HepG2 (cell line): ENCODE measurements at regions not wholly inside any gene's neighbourhood (a gene's known extent, or its start where the extent isn't known, plus 50 kb on each side); places are given as distances from the start of the nearest gene placed in this dataset.

Experiments used
- AGO2 ChIP-seq: fragments of 200-400 bp; formaldehyde crosslinking; optimal IDR thresholded peaks from 2 replicates; pipeline ENCODE3; 2017; ENCODE audit warnings: mild to moderate bottlenecking, low read depth, low read length, moderate library complexity
- ARID2 ChIP-seq: sonication (generic); formaldehyde crosslinking; IDR thresholded peaks from 2 replicates; pipeline ENCODE4 v1.8.1; 2022; ENCODE audit warnings: mild to moderate bottlenecking, missing genetic modification reagents, borderline replicate concordance
- BRCA1 ChIP-seq: sonication (generic); formaldehyde crosslinking; IDR thresholded peaks from 2 replicates; pipeline ENCODE4 v1.4.0; 2020; ENCODE audit warnings: missing genetic modification reagents
- CENPT ChIP-seq: sonication (generic); formaldehyde crosslinking; IDR thresholded peaks from 2 replicates; pipeline ENCODE4 v1.8.0; 2022; ENCODE audit warnings: low read depth, mild to moderate bottlenecking, moderate library complexity, missing genetic modification reagents
- CHCHD3 ChIP-seq: sonication (generic); formaldehyde crosslinking; IDR thresholded peaks from 2 replicates; pipeline ENCODE4 v1.8.0; 2022; ENCODE audit warnings: mild to moderate bottlenecking, missing genetic modification reagents, moderate library complexity
- ELF4 ChIP-seq: sonication (generic); formaldehyde crosslinking; IDR thresholded peaks from 2 replicates; pipeline ENCODE4 v1.5.0; 2020; ENCODE audit warnings: missing genetic modification reagents, mild to moderate bottlenecking, moderate library complexity, borderline replicate concordance
- GFI1 ChIP-seq: sonication (generic); formaldehyde crosslinking; IDR thresholded peaks from 2 replicates; pipeline ENCODE4 v1.5.0; 2020; ENCODE audit warnings: missing genetic modification reagents, mild to moderate bottlenecking, borderline replicate concordance
- HOXA9 ChIP-seq: sonication (generic); formaldehyde crosslinking; IDR thresholded peaks from 2 replicates; pipeline ENCODE4 v1.8.1; 2022; ENCODE audit warnings: missing genetic modification reagents, mild to moderate bottlenecking, moderate library complexity, borderline replicate concordance
- MAF1 ChIP-seq: sonication (generic); formaldehyde crosslinking; IDR thresholded peaks from 2 replicates; pipeline ENCODE4 v1.5.0; 2020; ENCODE audit warnings: missing genetic modification reagents, borderline replicate concordance
- MLLT10 ChIP-seq: sonication (generic); formaldehyde crosslinking; IDR thresholded peaks from 2 replicates; pipeline ENCODE4 v1.4.0; 2020; ENCODE audit warnings: missing genetic modification reagents
- MXI1 ChIP-seq: IDR thresholded peaks from 3 replicates; pipeline ENCODE4 v1.6.1; 2012; ENCODE audit warnings: low read depth, low read length, inconsistent platforms, borderline replicate concordance
- NAIF1 ChIP-seq: sonication (generic); formaldehyde crosslinking; IDR thresholded peaks from 2 replicates; pipeline ENCODE4 v1.5.0; 2020; ENCODE audit warnings: mild to moderate bottlenecking, missing genetic modification reagents, borderline replicate concordance
- NCOA2 ChIP-seq: sonication (generic); formaldehyde crosslinking; IDR thresholded peaks from 2 replicates; pipeline ENCODE4 v1.8.0; 2022; ENCODE audit warnings: inconsistent platforms
- NONO ChIP-seq, 2 experiments: fragments of 450-650 bp in 1 of 2; sonication (generic) in 1 of 2; formaldehyde crosslinking in 1 of 2; IDR thresholded peaks in 1 of 2; conservative IDR thresholded peaks in 1 of 2; 2 replicates each; pipeline versions ENCODE4 v1.6.1 to v1.8.0; 2017 to 2022; ENCODE audit warnings: mild to moderate bottlenecking in 1 of 2, missing genetic modification reagents in 1 of 2, moderate library complexity in 1 of 2
- REXO4 ChIP-seq: sonication (generic); formaldehyde crosslinking; IDR thresholded peaks from 2 replicates; pipeline ENCODE4 v1.8.0; 2022; ENCODE audit warnings: missing genetic modification reagents, mild to moderate bottlenecking, borderline replicate concordance
- TEAD3 ChIP-seq: optimal IDR thresholded peaks from 2 replicates; pipeline ENCODE3; 2016; ENCODE audit warnings: borderline replicate concordance
- TEF ChIP-seq: sonication (generic); formaldehyde crosslinking; IDR thresholded peaks from 2 replicates; pipeline ENCODE4 v1.5.0; 2020; ENCODE audit warnings: missing genetic modification reagents
- ZBTB33 ChIP-seq: sonication (generic); formaldehyde crosslinking; IDR thresholded peaks from 2 replicates; pipeline ENCODE4 v1.4.0; 2020; ENCODE audit warnings: missing genetic modification reagents
- ZNF234 ChIP-seq: sonication (generic); formaldehyde crosslinking; conservative IDR thresholded peaks from 2 replicates; pipeline ENCODE4 v1.5.1; 2020; ENCODE audit warnings: mild to moderate bottlenecking, missing genetic modification reagents
- ZNF296 ChIP-seq: sonication (generic); formaldehyde crosslinking; conservative IDR thresholded peaks from 2 replicates; pipeline ENCODE4 v1.5.0; 2020; ENCODE audit warnings: mild to moderate bottlenecking, missing genetic modification reagents
- ZNF329 ChIP-seq: sonication (generic); formaldehyde crosslinking; IDR thresholded peaks from 2 replicates; pipeline ENCODE4 v1.9.0; 2021; ENCODE audit warnings: low read depth, mild to moderate bottlenecking, missing genetic modification reagents
- ZNF510 ChIP-seq: sonication (generic); formaldehyde crosslinking; IDR thresholded peaks from 2 replicates; pipeline ENCODE4 v1.4.0; 2020; ENCODE audit warnings: low read depth, mild to moderate bottlenecking, missing genetic modification reagents
- ZNF747 ChIP-seq: sonication (generic); formaldehyde crosslinking; IDR thresholded peaks from 2 replicates; pipeline ENCODE4 v1.8.1; 2023; ENCODE audit warnings: missing genetic modification reagents, mild to moderate bottlenecking, borderline replicate concordance
- TF ChIP-seq, protein P1 (sequence below): sonication (generic); formaldehyde crosslinking; IDR thresholded peaks from 2 replicates; pipeline ENCODE4 v1.5.0; 2020; ENCODE audit warnings: missing genetic modification reagents

- peak; percentile 98; the same call in 1 of the 2 replicates for TF ChIP-seq ARID2 (CRISPR knock-in tag)
- peak; percentile 74 for TF ChIP-seq AGO2
- TF ChIP-seq MAF1 (CRISPR knock-in tag): no peak
- TF ChIP-seq NAIF1 (CRISPR knock-in tag): no peak
- no peak; the same call in 2 of the 3 replicates for TF ChIP-seq MXI1
- TF ChIP-seq ZNF510: no peak
- 0 out of 2 replicates have a peak, but pooled peaks have one; percentile 50 for TF ChIP-seq CHCHD3 (CRISPR knock-in tag)
- TF ChIP-seq ZNF234 (CRISPR knock-in tag): 0 out of 2 replicates have a peak, but pooled peaks have one; percentile 35
- peak; percentile 59 for TF ChIP-seq TEAD3 (CRISPR knock-in tag)
- peak; percentile 83 for TF ChIP-seq TEF
- TF ChIP-seq, protein P1, sequence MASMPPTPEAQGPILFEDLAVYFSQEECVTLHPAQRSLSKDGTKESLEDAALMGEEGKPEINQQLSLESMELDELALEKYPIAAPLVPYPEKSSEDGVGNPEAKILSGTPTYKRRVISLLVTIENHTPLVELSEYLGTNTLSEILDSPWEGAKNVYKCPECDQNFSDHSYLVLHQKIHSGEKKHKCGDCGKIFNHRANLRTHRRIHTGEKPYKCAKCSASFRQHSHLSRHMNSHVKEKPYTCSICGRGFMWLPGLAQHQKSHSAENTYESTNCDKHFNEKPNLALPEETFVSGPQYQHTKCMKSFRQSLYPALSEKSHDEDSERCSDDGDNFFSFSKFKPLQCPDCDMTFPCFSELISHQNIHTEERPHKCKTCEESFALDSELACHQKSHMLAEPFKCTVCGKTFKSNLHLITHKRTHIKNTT (CRISPR knock-in tag): no peak
- TF ChIP-seq ELF4: peak; percentile 82; the same call in 1 of the 2 replicates
- TF ChIP-seq HOXA9: 0 out of 2 replicates have a peak, but pooled peaks have one; percentile 72
- no peak for TF ChIP-seq MLLT10
- TF ChIP-seq NONO (IDR thresholded peaks at IDR 0.05): no peak
- peak; percentile 61; the same call in 1 of the 2 replicates for TF ChIP-seq NONO (CRISPR knock-in tag; conservative IDR thresholded peaks at IDR 0.05)
- TF ChIP-seq NCOA2 (CRISPR knock-in tag): peak; percentile 85
- TF ChIP-seq REXO4 (CRISPR knock-in tag): peak; percentile 58; the same call in 1 of the 2 replicates
- TF ChIP-seq ZNF747: peak; percentile 90; the same call in 1 of the 2 replicates
- TF ChIP-seq BRCA1 (CRISPR knock-in tag): peak; percentile 92; the same call in 1 of the 2 replicates
- TF ChIP-seq ZNF329 (CRISPR knock-in tag): peak; percentile 82; the same call in 1 of the 2 replicates
- TF ChIP-seq GFI1 (CRISPR knock-in tag): peak; percentile 47; the same call in 1 of the 2 replicates
- peak; percentile 72; the same call in 1 of the 2 replicates for TF ChIP-seq ZBTB33 (CRISPR knock-in tag)
- TF ChIP-seq CENPT: peak; percentile 91
- peak; percentile 88; the same call in 1 of the 2 replicates for TF ChIP-seq ZNF296
These were observed 62.1 kb downstream of the C9orf50 start (continued) for GRCh38 chr9:129558551-129559505.
